OCI-LY1 (cell line): ENCODE measurements at regions not wholly inside any gene's neighbourhood (a gene's known extent, or its start where the extent isn't known, plus 50 kb on each side); places are given as distances from the start of the nearest gene placed in this dataset.

ENCODE experiments used
- H2AFZ ChIP-seq: fragments of 200-600 bp; sonication (generic), shearing (Covaris generic); 2 replicates; pipeline ENCODE4 v1.6.0; 2014; ENCODE audit warnings: antibody characterized with exemption, mild to moderate bottlenecking, low read length
- H3F3A ChIP-seq: fragments of 200-600 bp; sonication (generic), shearing (Covaris generic); 2 replicates; pipeline ENCODE4 v1.6.0; 2014; ENCODE audit warnings: mild to moderate bottlenecking, antibody characterized with exemption, low read length, moderate library complexity; ENCODE audit not compliant: insufficient read depth
- H3K27ac ChIP-seq: fragments of 200-600 bp; sonication (generic); 2 replicates; pipeline ENCODE4 v1.5.1; 2014; ENCODE audit warnings: low read length, mixed run types, mild to moderate bottlenecking, low read depth; ENCODE audit not compliant: poor library complexity, severe bottlenecking
- H3K27me3 ChIP-seq: fragments of 200-600 bp; sonication (generic); 2 replicates; pipeline ENCODE4 v1.6.0; 2014; ENCODE audit warnings: antibody characterized with exemption, mild to moderate bottlenecking, low read length, moderate library complexity; ENCODE audit not compliant: insufficient read depth
- H3K36me3 ChIP-seq: fragments of 200-600 bp; sonication (generic); 2 replicates; pipeline ENCODE4 v1.6.1; 2014; ENCODE audit warnings: mild to moderate bottlenecking, antibody characterized with exemption, low read length, moderate library complexity, mixed read lengths; ENCODE audit not compliant: insufficient read depth
- H3K4me1 ChIP-seq: fragments of 200-600 bp; sonication (generic); 2 replicates; pipeline ENCODE4 v1.5.1; 2014; ENCODE audit warnings: mild to moderate bottlenecking, low read length, moderate library complexity; ENCODE audit not compliant: insufficient read depth, severe bottlenecking
- H3K4me2 ChIP-seq: fragments of 200-600 bp; sonication (generic), shearing (Covaris generic); 2 replicates; pipeline ENCODE4 v1.6.1; 2014; ENCODE audit warnings: low read length
- H3K4me3 ChIP-seq: fragments of 200-600 bp; sonication (generic); 2 replicates; pipeline ENCODE4 v1.5.1; 2014; ENCODE audit warnings: low read length, low read depth, mild to moderate bottlenecking, mixed read lengths; ENCODE audit not compliant: poor library complexity, severe bottlenecking
- H3K79me2 ChIP-seq: fragments of 200-600 bp; shearing (Covaris generic); 2 replicates; pipeline ENCODE4 v1.6.1; 2016; ENCODE audit warnings: mixed run types, low read length, mixed read lengths; ENCODE audit not compliant: insufficient read depth
- H3K9ac ChIP-seq: fragments of 200-600 bp; sonication (generic), shearing (Covaris generic); 2 replicates; pipeline ENCODE4 v1.6.1; 2014; ENCODE audit warnings: mild to moderate bottlenecking, low read length, mixed read lengths
- H3K9me2 ChIP-seq: fragments of 200-600 bp; sonication (generic), shearing (Covaris generic); 2 replicates; pipeline ENCODE4 v1.6.1; 2014; ENCODE audit warnings: low read depth, mild to moderate bottlenecking, low read length, mixed read lengths
- H3K9me3 ChIP-seq: fragments of 200-600 bp; shearing (Covaris generic); 2 replicates; pipeline ENCODE4 v1.6.1; 2014; ENCODE audit warnings: low read length, mixed read lengths
- H4K20me1 ChIP-seq: fragments of 200-600 bp; sonication (generic), shearing (Covaris generic); 2 replicates; pipeline ENCODE4 v1.6.0; 2016; ENCODE audit warnings: mild to moderate bottlenecking, low read length; ENCODE audit not compliant: insufficient read depth
- EZH2 ChIP-seq: fragments of 200-600 bp; sonication (generic), shearing (Covaris generic); IDR thresholded peaks from 2 replicates; pipeline ENCODE4 v1.8.0; 2017; ENCODE audit warnings: borderline replicate concordance, mixed run types, mild to moderate bottlenecking, antibody characterized with exemption, low read length, moderate library complexity, mixed read lengths
- TF ChIP-seq, protein P1 (sequence below): fragments of 200-600 bp; sonication (generic), shearing (Covaris generic); IDR thresholded peaks from 2 replicates; pipeline ENCODE4 v1.5.1; 2017; ENCODE audit warnings: mild to moderate bottlenecking, antibody characterized with exemption, low read length, moderate library complexity, mixed read lengths

DNA sequence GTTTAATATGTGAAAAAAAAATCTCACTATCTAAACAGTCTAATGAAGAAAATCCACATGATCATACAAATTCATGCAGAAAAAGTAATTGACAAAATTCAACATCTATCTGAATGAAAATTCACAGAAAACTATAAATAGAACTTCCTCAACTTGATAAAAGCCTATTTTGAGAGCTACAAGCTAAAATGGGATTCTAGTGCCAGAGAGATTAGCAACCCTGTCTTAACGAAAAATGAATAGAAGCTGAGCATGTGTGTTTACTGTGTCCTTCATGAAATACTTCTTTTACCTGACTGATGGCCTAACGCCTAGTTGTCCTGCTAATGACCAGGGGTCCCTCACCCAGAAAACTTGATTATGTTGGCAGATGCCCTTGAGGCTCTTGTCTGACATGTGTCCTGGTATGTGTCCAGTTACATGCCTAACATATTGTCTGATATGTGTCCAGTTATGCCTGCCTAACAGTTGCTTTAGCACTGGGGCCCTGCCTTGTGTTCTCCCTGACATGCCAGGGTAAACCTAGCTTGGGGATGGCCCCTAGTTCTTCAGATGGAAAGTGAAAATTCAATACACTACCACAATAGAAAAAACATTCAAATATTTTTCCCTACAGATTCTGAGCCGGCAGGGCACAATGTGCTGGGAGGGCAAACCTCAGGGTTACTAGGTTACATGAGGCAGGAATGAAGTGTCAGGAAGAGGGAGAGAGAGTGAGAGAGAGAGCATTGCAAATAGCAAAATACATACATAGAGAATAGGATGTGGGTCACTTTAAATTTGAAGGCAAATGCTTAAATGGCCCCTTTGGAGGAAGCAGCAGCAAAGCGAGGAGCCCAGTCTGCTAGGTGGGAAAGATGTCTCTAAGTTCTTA, 834.0 kb downstream of the CDH11 start:
- no peaks in the 10 kb centered on the region for H3K79me2 ChIP-seq
- peak overlapping the region; percentile 69 for H3K27ac ChIP-seq
- no peak overlapping the region for H3K4me2 ChIP-seq
- H3K9me3 ChIP-seq = no peaks in the 10 kb centered on the region
- no peaks in the 10 kb centered on the region for H4K20me1 ChIP-seq
- H3K36me3 ChIP-seq = no peaks in the 10 kb centered on the region
- H3F3A ChIP-seq = no peaks in the 10 kb centered on the region
- no peak overlapping the region for H3K4me3 ChIP-seq
- H3K4me1 ChIP-seq = peaks cover 25% of the 10 kb centered on the region
- TF ChIP-seq, protein P1, sequence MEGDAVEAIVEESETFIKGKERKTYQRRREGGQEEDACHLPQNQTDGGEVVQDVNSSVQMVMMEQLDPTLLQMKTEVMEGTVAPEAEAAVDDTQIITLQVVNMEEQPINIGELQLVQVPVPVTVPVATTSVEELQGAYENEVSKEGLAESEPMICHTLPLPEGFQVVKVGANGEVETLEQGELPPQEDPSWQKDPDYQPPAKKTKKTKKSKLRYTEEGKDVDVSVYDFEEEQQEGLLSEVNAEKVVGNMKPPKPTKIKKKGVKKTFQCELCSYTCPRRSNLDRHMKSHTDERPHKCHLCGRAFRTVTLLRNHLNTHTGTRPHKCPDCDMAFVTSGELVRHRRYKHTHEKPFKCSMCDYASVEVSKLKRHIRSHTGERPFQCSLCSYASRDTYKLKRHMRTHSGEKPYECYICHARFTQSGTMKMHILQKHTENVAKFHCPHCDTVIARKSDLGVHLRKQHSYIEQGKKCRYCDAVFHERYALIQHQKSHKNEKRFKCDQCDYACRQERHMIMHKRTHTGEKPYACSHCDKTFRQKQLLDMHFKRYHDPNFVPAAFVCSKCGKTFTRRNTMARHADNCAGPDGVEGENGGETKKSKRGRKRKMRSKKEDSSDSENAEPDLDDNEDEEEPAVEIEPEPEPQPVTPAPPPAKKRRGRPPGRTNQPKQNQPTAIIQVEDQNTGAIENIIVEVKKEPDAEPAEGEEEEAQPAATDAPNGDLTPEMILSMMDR = no peak
- TF ChIP-seq EZH2 = no peak
- no peaks in the 10 kb centered on the region for H3K27me3 ChIP-seq
- no peaks in the 10 kb centered on the region for H3K9me2 ChIP-seq
- no peak overlapping the region; the same call in 1 of the 2 replicates for H3K9ac ChIP-seq
- H2AFZ ChIP-seq = peak overlapping the region; percentile 58; the same call in 1 of the 2 replicates

DNA sequence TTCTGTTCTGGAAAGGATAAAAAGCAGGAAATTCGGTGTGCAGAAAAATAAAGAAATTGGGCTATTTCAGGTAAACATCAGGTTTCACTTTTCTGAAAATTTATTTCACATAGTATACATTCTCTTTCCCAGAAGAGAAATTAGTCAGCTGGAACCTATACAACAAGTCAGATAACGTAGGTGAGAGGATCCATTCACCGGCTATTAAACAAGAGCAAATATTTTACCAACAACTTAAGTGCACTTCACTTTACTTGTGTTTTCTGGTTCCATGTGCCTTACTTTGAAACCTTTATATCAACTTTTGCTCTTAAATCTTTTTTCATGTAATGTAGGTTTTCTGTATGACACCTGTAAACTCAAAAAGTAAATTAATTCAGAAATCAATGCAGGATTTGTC, 839.7 kb downstream of the CDH11 start:
- TF ChIP-seq, protein P1 = no peak
- TF ChIP-seq EZH2 = no peak
- no peaks in the 10 kb centered on the region for H3K9me2 ChIP-seq
- no peaks in the 10 kb centered on the region for H4K20me1 ChIP-seq
- 0 out of 2 replicates have a peak overlapping the region, but pooled peaks have one; percentile 38 for H2AFZ ChIP-seq
- H3K27me3 ChIP-seq = no peaks in the 10 kb centered on the region
- H3F3A ChIP-seq = no peaks in the 10 kb centered on the region
- H3K27ac ChIP-seq = no peak overlapping the region
- no peak overlapping the region for H3K9ac ChIP-seq
- no peak overlapping the region for H3K4me3 ChIP-seq
- H3K4me2 ChIP-seq = no peak overlapping the region
- H3K79me2 ChIP-seq = no peaks in the 10 kb centered on the region
- 0 out of 2 replicates have a peak, but pooled peaks cover 3% of the 10 kb centered on the region for H3K9me3 ChIP-seq
- H3K4me1 ChIP-seq = no peaks in the 10 kb centered on the region
- no peaks in the 10 kb centered on the region for H3K36me3 ChIP-seq

DNA sequence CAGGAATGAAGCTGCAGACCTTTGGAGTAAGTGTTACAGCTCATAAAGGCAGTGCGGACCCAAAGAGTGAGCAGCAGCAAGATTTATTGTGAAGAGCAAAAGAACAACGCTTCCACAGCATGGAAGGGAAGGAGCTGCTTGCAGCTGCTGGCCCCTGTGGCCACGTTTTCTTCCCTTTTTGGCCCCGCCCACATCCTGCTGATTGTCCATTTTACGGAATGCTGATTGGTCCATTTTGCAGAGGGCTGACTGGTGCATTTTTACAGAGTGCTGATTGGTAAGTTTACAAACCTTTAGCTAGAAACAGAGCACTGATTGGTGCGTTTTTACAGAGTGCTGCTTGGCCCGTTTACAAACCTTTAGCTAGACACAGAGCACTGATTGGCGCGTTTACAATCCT, 841.5 kb downstream of the CDH11 start:
- Histone ChIP-seq H3K9me3 (0 out of 2 replicates have a peak, but pooled peaks cover 3% of the 10 kb centered on the region), H2AFZ (0 out of 2 replicates have a peak overlapping the region, but pooled peaks have one; percentile 56), H3K27me3 (no peaks in the 10 kb centered on the region), H3K4me2 (no peak overlapping the region), H3F3A (no peaks in the 10 kb centered on the region), H3K4me1 (peaks cover 10% of the 10 kb centered on the region), H3K9me2 (no peaks in the 10 kb centered on the region), H3K9ac (no peak overlapping the region), H3K79me2 (no peaks in the 10 kb centered on the region), H3K27ac (no peak overlapping the region), H3K36me3 (no peaks in the 10 kb centered on the region), H4K20me1 (no peaks in the 10 kb centered on the region), H3K4me3 (no peak overlapping the region)
- TF ChIP-seq, protein P1 = no peak
- no peak for TF ChIP-seq EZH2
